ENCODE measurements at regions not wholly inside any gene's neighbourhood (a gene's known extent, or its start where the extent isn't known, plus 50 kb on each side); places are given as distances from the start of the nearest gene placed in this dataset.

DNA sequence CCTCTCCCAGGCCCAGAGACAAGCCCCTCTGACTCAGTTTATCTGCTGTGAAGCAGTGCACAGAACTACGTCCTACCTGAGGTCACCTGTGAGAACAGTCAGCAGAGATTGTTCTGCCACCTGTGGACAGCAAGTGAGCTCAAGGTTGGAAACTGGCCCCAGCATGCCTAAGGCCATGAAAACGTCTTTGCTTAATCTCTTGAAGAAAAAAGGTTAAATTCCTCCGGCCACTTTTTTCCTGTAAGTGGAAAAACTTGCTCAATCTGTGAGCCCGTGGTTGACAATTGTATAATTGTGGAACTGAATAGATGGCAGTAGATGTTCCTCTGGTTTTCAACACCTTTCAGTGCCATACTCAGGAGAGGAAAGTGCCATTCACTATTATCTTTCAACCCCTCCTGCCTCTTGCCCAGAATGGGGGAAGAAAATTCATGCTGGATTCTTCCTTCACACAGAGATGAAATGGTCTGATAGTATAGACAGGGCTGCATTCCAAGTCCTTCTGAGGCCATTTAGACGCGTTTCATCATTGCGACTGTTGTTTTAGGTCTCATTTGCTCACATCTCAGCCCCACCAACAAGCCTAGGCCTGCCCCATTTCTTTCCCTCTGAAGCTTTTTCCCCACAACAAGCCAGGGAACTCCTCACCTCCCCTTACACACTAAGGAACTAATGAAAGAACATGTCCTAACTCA, 292.9 kb downstream of the FZD1 start:
- TF ChIP-seq CTCF (IDR thresholded peaks at IDR 0.05) (no peak), POLR2A (IDR thresholded peaks at IDR 0.05) (no peak), POLR2AphosphoS5 (IDR thresholded peaks at IDR 0.05) (no peak)
